ENCODE measurements at regions not wholly inside any gene's neighbourhood (a gene's known extent, or its start where the extent isn't known, plus 50 kb on each side); places are given as distances from the start of the nearest gene placed in this dataset.

- Histone ChIP-seq H3K27me3 (ENCODE audit: control insufficient read depth, low read length) (no peaks in the 10 kb centered on the region), H3K4me2 (ENCODE audit: low read length) (no peak overlapping the region), H3K9me3 (ENCODE audit: control insufficient read depth, insufficient read depth, low read length) (no peaks in the 10 kb centered on the region), H3K4me1 (ENCODE audit: control insufficient read depth, low read length) (no peaks in the 10 kb centered on the region), H3F3A (ENCODE audit: control insufficient read depth, insufficient read depth) (no peaks in the 10 kb centered on the region), H3K27ac (ENCODE audit: low read depth, low read length) (no peak overlapping the region), H3K79me2 (ENCODE audit: control insufficient read depth, low read length) (no peaks in the 10 kb centered on the region), H3K9me2 (replicated peaks; ENCODE audit: control insufficient read depth, low read length) (no peaks in the 10 kb centered on the region), H3K4me3 (ENCODE audit: low read length) (no peak overlapping the region), H3K36me3 (ENCODE audit: control insufficient read depth, low read length) (no peaks in the 10 kb centered on the region), H4K20me1 (ENCODE audit: control insufficient read depth, insufficient read depth, low read depth, low read length) (no peaks in the 10 kb centered on the region)
- TF ChIP-seq CTCF (IDR thresholded peaks at IDR 0.05; ENCODE audit: low read depth, low read length, poor library complexity, severe bottlenecking) (no peak), EZH2phosphoT487 (IDR thresholded peaks at IDR 0.05; ENCODE audit: borderline replicate concordance, low read length) (no peak)
Measured at GRCh38 chr5:11958321-11958720, 54.1 kb upstream of the CTNND2 start.

GRCh38 chr5:11955331-11955730, 51.1 kb upstream of the CTNND2 start:
- H3F3A ChIP-seq (ENCODE audit: control insufficient read depth, insufficient read depth) = no peaks in the 10 kb centered on the region
- H4K20me1 ChIP-seq (ENCODE audit: control insufficient read depth, insufficient read depth, low read depth, low read length) = no peaks in the 10 kb centered on the region
- no peak for TF ChIP-seq CTCF (IDR thresholded peaks at IDR 0.05; ENCODE audit: low read depth, low read length, poor library complexity, severe bottlenecking)
- no peak for TF ChIP-seq EZH2phosphoT487 (IDR thresholded peaks at IDR 0.05; ENCODE audit: borderline replicate concordance, low read length)
- H3K4me1 ChIP-seq (ENCODE audit: control insufficient read depth, low read length) = no peaks in the 10 kb centered on the region
- H3K36me3 ChIP-seq (ENCODE audit: control insufficient read depth, low read length) = no peaks in the 10 kb centered on the region
- H3K27ac ChIP-seq (ENCODE audit: low read depth, low read length) = no peak overlapping the region
- H3K9me3 ChIP-seq (ENCODE audit: control insufficient read depth, insufficient read depth, low read length) = no peaks in the 10 kb centered on the region
- H3K27me3 ChIP-seq (ENCODE audit: control insufficient read depth, low read length) = no peaks in the 10 kb centered on the region
- H3K9me2 ChIP-seq (replicated peaks; ENCODE audit: control insufficient read depth, low read length) = no peaks in the 10 kb centered on the region
- no peak overlapping the region for H3K4me3 ChIP-seq (ENCODE audit: low read length)
- H3K4me2 ChIP-seq (ENCODE audit: low read length) = no peak overlapping the region
- no peaks in the 10 kb centered on the region for H3K79me2 ChIP-seq (ENCODE audit: control insufficient read depth, low read length)

Data from DOHH2 (cell line).